ENCODE measurements at regions not wholly inside any gene's neighbourhood (a gene's known extent, or its start where the extent isn't known, plus 50 kb on each side); places are given as distances from the start of the nearest gene placed in this dataset.

DNA sequence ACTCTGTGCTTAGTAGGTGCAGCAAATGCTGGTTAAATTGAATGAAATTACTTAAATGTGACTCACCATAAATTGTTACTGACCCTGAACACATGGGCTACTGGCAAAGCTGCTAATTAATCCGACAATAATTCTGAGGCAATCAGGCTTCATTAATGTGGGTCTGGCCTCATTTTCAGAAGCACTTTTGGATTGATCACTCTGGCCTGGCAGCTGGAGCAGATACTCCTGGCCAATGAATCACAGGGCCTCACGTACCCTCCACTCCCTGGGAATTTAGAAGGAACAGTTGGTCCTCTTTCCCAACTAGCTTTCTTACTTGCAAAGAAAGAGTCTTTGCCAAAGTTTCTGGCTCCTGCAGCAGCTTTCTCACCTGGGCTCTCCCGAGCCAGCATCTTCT is 162.0 kb upstream of the ZKSCAN2 start:
- Histone ChIP-seq H3K27me3 (ENCODE audit: control insufficient read depth in 2 of 2, insufficient read depth in 2 of 2, low read length in 2 of 2) (no peaks in the 10 kb centered on the region), H4K20me1 (replicated peaks; ENCODE audit: control insufficient read depth, extremely low read depth, insufficient read depth, low read length) (no peaks in the 10 kb centered on the region), H3K4me2 (ENCODE audit: insufficient read depth, low read length) (no peak overlapping the region), H3K27ac (ENCODE audit: insufficient read depth, low read depth, low read length) (no peak overlapping the region), H2AFZ (ENCODE audit: low read depth, low read length) (no peak overlapping the region), H3K9ac (replicated peaks; ENCODE audit: extremely low read depth, insufficient read depth, low read length) (no peak overlapping the region), H3K9me1 (replicated peaks; ENCODE audit: control insufficient read depth, extremely low read depth, insufficient read depth, low read length) (no peaks in the 10 kb centered on the region), H3K4me3 (replicated peaks in 1 of 3; ENCODE audit: insufficient read depth in 1 of 3, low read depth in 1 of 3, low read length in 3 of 3) (no peak overlapping the region), H3K9me3 (replicated peaks; ENCODE audit: control insufficient read depth, insufficient read depth, low read length) (peaks cover 5% of the 10 kb centered on the region), H3K4me1 (ENCODE audit: control insufficient read depth, extremely low read depth, insufficient read depth, low read length) (no peaks in the 10 kb centered on the region), H3K36me3 (ENCODE audit: control insufficient read depth in 2 of 2, extremely low read depth in 1 of 2, insufficient read depth in 2 of 2, low read length in 2 of 2) (no peaks in the 10 kb centered on the region), H3K79me2 (ENCODE audit: control insufficient read depth, insufficient read depth, low read length) (no peaks in the 10 kb centered on the region)
- DNase-seq (ENCODE audit: low read depth, low spot score) (no peak), FAIRE-seq (no peak)
- POLR2A ChIA-PET, result no interaction called here
- CTCF ChIA-PET, result no interaction called here
- intact Hi-C loops (cut with micrococcal nuclease) (no loop called here), dilution Hi-C loops (cut with MboI; ENCODE audit: extremely low pct_ligation_motif_present, low sequenced_read_pairs) (no loop called here)
- TF ChIP-seq FOS (IDR thresholded peaks at IDR 0.05; ENCODE audit: borderline replicate concordance, insufficient read depth, low read length) (no peak), JUN (IDR thresholded peaks at IDR 0.05; ENCODE audit: borderline replicate concordance, insufficient read depth, insufficient read length, low read depth) (no peak), MYC (IDR thresholded peaks at IDR 0.05; ENCODE audit: low read depth, low read length) (no peak), POLR2AphosphoS5 (IDR thresholded peaks at IDR 0.05; ENCODE audit: insufficient read depth, low read depth, low read length) (no peak), POLR2A (IDR thresholded peaks at IDR 0.05; ENCODE audit: low read depth, low read length) (no peak), GATA2 (IDR thresholded peaks at IDR 0.05; ENCODE audit: insufficient read depth, insufficient read length, low read depth, low read length) (no peak), EZH2 (IDR thresholded peaks at IDR 0.05; ENCODE audit: borderline replicate concordance, low read depth, low read length, severe bottlenecking) (no peak)
- TF ChIP-seq, protein P1, sequence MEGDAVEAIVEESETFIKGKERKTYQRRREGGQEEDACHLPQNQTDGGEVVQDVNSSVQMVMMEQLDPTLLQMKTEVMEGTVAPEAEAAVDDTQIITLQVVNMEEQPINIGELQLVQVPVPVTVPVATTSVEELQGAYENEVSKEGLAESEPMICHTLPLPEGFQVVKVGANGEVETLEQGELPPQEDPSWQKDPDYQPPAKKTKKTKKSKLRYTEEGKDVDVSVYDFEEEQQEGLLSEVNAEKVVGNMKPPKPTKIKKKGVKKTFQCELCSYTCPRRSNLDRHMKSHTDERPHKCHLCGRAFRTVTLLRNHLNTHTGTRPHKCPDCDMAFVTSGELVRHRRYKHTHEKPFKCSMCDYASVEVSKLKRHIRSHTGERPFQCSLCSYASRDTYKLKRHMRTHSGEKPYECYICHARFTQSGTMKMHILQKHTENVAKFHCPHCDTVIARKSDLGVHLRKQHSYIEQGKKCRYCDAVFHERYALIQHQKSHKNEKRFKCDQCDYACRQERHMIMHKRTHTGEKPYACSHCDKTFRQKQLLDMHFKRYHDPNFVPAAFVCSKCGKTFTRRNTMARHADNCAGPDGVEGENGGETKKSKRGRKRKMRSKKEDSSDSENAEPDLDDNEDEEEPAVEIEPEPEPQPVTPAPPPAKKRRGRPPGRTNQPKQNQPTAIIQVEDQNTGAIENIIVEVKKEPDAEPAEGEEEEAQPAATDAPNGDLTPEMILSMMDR (IDR thresholded peaks at IDR 0.05; ENCODE audit: extremely low read depth in 1 of 2, insufficient read depth in 1 of 2, low read depth in 1 of 2, low read length in 2 of 2), result no peak
- TF ChIP-seq, protein P2, sequence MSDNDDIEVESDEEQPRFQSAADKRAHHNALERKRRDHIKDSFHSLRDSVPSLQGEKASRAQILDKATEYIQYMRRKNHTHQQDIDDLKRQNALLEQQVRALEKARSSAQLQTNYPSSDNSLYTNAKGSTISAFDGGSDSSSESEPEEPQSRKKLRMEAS (IDR thresholded peaks at IDR 0.05; ENCODE audit: insufficient read depth, insufficient read length), result no peak
- BruUV-seq (replicated peaks), result no TSS peak
